Central memory CD8-positive, alpha-beta T cell (primary cell): ENCODE measurements at regions not wholly inside any gene's neighbourhood (a gene's known extent, or its start where the extent isn't known, plus 50 kb on each side); places are given as distances from the start of the nearest gene placed in this dataset.

Source experiments
- ATAC-seq: fragments of 150-1000 bp; cut with Tn5 transposase; replicated peaks from 2 replicates; pipeline ENCODE4 v1.10.0; 2022; ENCODE audit warnings: mild to moderate bottlenecking, moderate FRiP score, moderate number of reproducible peaks; ENCODE audit not compliant: poor library complexity, severe bottlenecking; ENCODE audit errors: extremely low read depth
- DNase-seq, 2 donors: peaks; one replicate each; pipeline ENCODE4 v3.0.0; 2021; ENCODE audit warnings: low spot score in 2 of 2
- H3K27ac Mint-ChIP-seq: one replicate; pipeline ENCODE4 v1.8.0; 2022; ENCODE audit warnings: low read depth, mild to moderate bottlenecking, moderate library complexity, mixed read lengths
- H3K27me3 Mint-ChIP-seq: one replicate; pipeline ENCODE4 v1.8.0; 2022; ENCODE audit warnings: mixed read lengths
- H3K36me3 Mint-ChIP-seq: one replicate; pipeline ENCODE4 v1.8.0; 2022; ENCODE audit warnings: mild to moderate bottlenecking, moderate library complexity, mixed read lengths; ENCODE audit not compliant: insufficient read depth
- H3K4me1 Mint-ChIP-seq: one replicate; pipeline ENCODE4 v1.8.0; 2022; ENCODE audit warnings: mixed read lengths
- H3K4me3 Mint-ChIP-seq: one replicate; pipeline ENCODE4 v1.8.0; 2022; ENCODE audit warnings: mild to moderate bottlenecking, moderate library complexity, mixed read lengths
- H3K9me3 Mint-ChIP-seq: one replicate; pipeline ENCODE4 v1.8.0; 2022; ENCODE audit warnings: mixed read lengths

DNA sequence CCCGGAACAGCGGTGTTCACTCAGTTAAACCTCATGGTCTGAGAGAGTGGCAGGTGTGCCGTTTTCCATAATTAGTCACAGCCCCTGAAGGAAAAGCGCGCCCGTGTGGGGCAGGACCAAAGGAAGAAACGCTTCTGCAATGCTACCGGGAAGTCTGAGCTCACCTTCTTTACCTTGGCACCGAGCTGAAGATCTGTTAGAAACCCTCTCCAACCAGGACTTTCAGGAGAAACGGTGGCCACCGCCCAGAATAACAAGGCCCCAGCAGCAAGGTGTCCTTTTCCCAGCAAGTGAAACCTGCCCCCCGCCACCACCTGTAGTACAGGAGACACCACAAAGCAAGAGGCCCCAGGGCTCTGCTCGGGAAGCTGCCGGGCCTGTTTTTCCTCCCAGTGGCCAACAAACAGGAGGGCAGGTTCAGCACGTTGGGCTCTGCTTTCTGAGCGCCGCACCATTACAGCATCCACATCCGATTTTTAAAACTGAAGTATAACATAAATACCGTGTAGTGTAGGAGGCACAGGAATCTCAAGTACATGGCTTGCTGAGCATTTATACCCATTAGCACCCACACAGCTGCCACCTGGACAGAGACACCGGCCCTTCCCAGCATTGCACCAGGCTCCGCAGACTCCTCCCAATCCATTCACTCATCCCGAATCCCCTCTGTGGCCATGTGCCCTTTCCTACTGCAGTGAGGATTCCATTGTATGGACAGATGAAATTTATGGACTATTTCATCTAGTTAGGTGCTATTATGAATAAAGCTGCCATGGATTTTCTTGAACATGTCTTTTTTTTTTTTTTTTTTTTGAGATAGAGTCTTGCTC lies 121.8 kb upstream of the RIOK3 start:
- Mint-ChIP-seq H3K36me3 (no peaks in the 10 kb centered on the region), H3K4me1 (no peaks in the 10 kb centered on the region)
- ATAC-seq = no peak

DNA sequence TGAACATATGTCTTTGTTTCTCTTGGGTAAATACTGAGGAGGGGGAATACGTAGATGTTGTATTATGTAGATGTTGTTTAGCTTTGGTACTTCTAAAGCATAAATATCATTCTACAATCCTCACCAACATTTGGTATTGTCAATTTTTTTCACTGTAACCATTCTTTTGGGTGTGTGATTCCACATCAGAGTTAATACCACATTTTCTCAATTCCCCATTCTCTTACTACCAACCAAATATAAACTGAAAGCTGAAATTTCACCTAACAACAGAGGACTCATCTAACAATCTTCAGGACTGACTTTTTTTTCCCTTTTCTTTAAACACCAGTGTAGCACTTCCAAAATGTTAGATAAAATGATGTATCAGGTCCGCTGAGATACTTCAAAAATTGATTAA lies 120.7 kb upstream of the RIOK3 start:
- Mint-ChIP-seq H3K27ac (no peak overlapping the region), H3K27me3 (no peaks in the 10 kb centered on the region), H3K4me1 (no peaks in the 10 kb centered on the region)

More for the DNA sequence above, 121.8 kb upstream of the RIOK3 start:
- Mint-ChIP-seq H3K27ac (no peak overlapping the region), H3K4me3 (no peak overlapping the region), H3K9me3 (peaks cover 4% of the 10 kb centered on the region), H3K27me3 (no peaks in the 10 kb centered on the region)
- DNase-seq = no peak

DNA sequence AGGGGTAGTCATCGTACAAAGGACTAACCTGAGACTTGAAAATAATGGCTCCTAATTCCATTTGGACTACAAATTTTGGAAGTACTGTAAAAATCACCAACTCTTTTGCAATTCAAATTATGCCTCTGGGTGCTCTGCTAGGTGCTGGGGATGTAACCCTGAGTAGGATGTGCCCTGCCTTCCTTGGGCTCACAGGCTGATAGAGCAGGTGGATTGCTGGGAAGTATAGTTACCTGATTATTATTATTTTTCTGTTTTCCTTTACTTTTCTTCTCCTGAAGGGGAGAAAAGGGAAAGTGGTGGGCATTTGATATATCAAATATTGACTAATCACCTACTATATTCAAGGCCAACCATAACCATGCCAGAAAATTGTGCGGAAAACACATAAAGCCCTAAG lies 119.3 kb upstream of the RIOK3 start:
- Mint-ChIP-seq H3K36me3 (no peaks in the 10 kb centered on the region), H3K27me3 (no peaks in the 10 kb centered on the region), H3K9me3 (peaks cover 4% of the 10 kb centered on the region), H3K27ac (no peak overlapping the region), H3K4me1 (no peaks in the 10 kb centered on the region), H3K4me3 (no peak overlapping the region)
- ATAC-seq = no peak
- no peak for DNase-seq

More for the DNA sequence above, 120.7 kb upstream of the RIOK3 start:
- no peak for ATAC-seq
- H3K4me3 Mint-ChIP-seq = no peak overlapping the region
- peaks cover 4% of the 10 kb centered on the region for H3K9me3 Mint-ChIP-seq
- DNase-seq = no peak
- H3K36me3 Mint-ChIP-seq = no peaks in the 10 kb centered on the region

DNA sequence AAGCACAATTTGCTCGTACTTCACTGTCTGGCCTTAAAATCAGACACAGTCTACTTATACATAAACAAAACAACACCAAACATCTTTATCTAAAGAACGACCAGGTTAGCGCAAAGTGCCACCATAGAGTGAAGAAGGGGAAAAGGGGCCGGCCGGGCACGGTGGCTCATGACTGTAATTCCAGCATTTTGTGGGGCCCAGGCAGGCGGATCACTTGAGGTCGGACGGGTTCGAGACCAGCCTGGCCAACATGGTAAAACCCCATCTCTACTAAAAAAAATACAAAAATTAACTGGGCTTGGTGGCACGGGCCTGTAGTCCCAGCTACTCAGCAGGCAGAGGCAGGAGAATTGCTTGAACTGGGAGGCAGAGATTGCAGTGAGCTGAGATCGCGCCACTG lies 118.5 kb upstream of the RIOK3 start:
- H3K36me3 Mint-ChIP-seq = no peaks in the 10 kb centered on the region
- no peak overlapping the region for H3K27ac Mint-ChIP-seq
- no peak overlapping the region for H3K4me3 Mint-ChIP-seq
- ATAC-seq (no peak), DNase-seq (no peak)
- H3K4me1 Mint-ChIP-seq = no peaks in the 10 kb centered on the region
- no peaks in the 10 kb centered on the region for H3K27me3 Mint-ChIP-seq
- H3K9me3 Mint-ChIP-seq = peaks cover 3% of the 10 kb centered on the region

GRCh38 chr18:23336101-23336500 lies 117.0 kb upstream of the RIOK3 start:
- Mint-ChIP-seq H3K36me3 (no peaks in the 10 kb centered on the region), H3K27me3 (no peaks in the 10 kb centered on the region), H3K27ac (no peak overlapping the region), H3K9me3 (no peaks in the 10 kb centered on the region), H3K4me1 (no peaks in the 10 kb centered on the region), H3K4me3 (no peak overlapping the region)
- ATAC-seq = no peak
- DNase-seq = no peak

- Mint-ChIP-seq H3K27ac (no peak overlapping the region), H3K36me3 (no peaks in the 10 kb centered on the region), H3K4me1 (no peaks in the 10 kb centered on the region), H3K9me3 (no peaks in the 10 kb centered on the region), H3K4me3 (no peak overlapping the region), H3K27me3 (no peaks in the 10 kb centered on the region)
- ATAC-seq (no peak), DNase-seq (no peak)
These were observed 115.3 kb upstream of the RIOK3 start for GRCh38 chr18:23337599-23338444.

DNA sequence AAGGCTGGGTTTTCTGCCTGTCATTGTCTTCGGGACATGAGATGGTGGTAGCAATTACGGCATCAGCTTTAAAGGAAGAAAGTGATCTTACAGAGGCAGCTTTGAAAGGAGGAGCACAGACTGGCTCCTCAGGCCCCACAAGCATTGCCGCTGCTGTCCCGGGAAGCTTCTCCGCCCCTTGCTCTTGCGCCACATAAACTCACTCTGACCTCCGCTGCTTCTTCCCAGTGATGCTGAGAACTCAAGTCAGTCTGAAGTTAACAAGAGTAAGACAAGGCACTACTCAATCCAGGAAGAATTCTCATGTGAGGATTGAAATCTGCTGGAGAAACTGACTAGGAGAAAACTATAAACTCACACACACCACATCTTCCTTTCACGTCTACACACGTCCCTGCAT lies 112.4 kb upstream of the RIOK3 start:
- no peak overlapping the region for H3K4me3 Mint-ChIP-seq
- H3K27me3 Mint-ChIP-seq = no peaks in the 10 kb centered on the region
- H3K9me3 Mint-ChIP-seq = no peaks in the 10 kb centered on the region
- ATAC-seq (no peak), DNase-seq (no peak)
- peaks cover 1% of the 10 kb centered on the region for H3K36me3 Mint-ChIP-seq
- no peaks in the 10 kb centered on the region for H3K4me1 Mint-ChIP-seq
- H3K27ac Mint-ChIP-seq = no peak overlapping the region

- Mint-ChIP-seq H3K4me3 (no peak overlapping the region), H3K27me3 (no peaks in the 10 kb centered on the region), H3K9me3 (no peaks in the 10 kb centered on the region), H3K27ac (no peak overlapping the region), H3K36me3 (peaks cover 1% of the 10 kb centered on the region), H3K4me1 (no peaks in the 10 kb centered on the region)
- ATAC-seq (no peak), DNase-seq (no peak)
These were observed 111.7 kb upstream of the RIOK3 start for GRCh38 chr18:23341383-23341782.

DNA sequence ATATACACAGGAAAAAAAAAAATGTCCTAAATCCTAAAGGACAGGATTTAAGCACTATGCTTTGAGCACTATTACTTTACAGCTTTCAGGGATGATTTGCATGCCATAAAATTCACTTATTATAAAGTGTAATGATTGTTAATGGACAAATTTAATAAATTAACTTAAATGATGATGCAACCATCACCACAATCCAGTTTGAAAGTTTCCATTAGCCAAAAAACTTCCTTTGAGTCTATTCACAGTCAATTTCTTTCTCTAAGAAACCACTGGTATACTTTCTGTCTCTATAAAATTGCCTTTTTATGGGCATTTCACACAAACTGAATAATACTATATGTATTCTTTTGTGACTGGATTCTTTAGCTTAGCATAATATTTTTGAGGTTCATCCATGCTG lies 111.1 kb upstream of the RIOK3 start:
- Mint-ChIP-seq H3K27ac (no peak overlapping the region), H3K27me3 (no peaks in the 10 kb centered on the region)

GRCh38 chr18:23342506-23342905 lies 110.6 kb upstream of the RIOK3 start:
- ATAC-seq (no peak), DNase-seq (no peak)
- Mint-ChIP-seq H3K4me3 (no peak overlapping the region), H3K27me3 (no peaks in the 10 kb centered on the region), H3K9me3 (no peaks in the 10 kb centered on the region), H3K4me1 (no peaks in the 10 kb centered on the region), H3K36me3 (peaks cover 1% of the 10 kb centered on the region), H3K27ac (no peak overlapping the region)

More for the DNA sequence above, 111.1 kb upstream of the RIOK3 start:
- no peak for ATAC-seq
- H3K4me1 Mint-ChIP-seq = no peaks in the 10 kb centered on the region
- no peaks in the 10 kb centered on the region for H3K9me3 Mint-ChIP-seq
- H3K36me3 Mint-ChIP-seq = peaks cover 1% of the 10 kb centered on the region
- DNase-seq = no peak
- no peak overlapping the region for H3K4me3 Mint-ChIP-seq

DNA sequence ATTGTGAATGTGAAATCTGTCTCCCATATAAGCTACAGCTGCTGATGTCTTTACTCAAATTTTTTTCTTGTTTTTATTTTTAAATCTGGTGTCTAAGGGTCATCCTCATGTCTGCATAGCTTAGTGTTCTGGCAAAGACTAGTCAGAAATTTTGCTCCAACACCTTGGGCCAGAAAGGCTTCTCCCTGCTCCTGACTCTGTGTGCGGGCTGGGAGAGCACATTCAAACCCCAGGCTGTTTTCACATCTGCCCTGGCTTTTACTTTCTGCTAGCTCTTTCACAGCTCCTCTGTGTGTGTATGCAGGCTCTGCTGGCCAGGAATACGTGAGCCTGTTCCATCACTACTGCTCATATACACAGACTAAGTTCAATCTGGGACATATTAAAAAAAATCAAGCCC lies 102.9 kb upstream of the RIOK3 start:
- peaks cover 2% of the 10 kb centered on the region for H3K36me3 Mint-ChIP-seq
- DNase-seq (no peak), ATAC-seq (no peak)
- no peak overlapping the region for H3K27ac Mint-ChIP-seq
- H3K9me3 Mint-ChIP-seq = no peaks in the 10 kb centered on the region
- no peaks in the 10 kb centered on the region for H3K4me1 Mint-ChIP-seq
- no peaks in the 10 kb centered on the region for H3K27me3 Mint-ChIP-seq
- no peak overlapping the region for H3K4me3 Mint-ChIP-seq

GRCh38 chr18:23351521-23351920 lies 101.6 kb upstream of the RIOK3 start:
- ATAC-seq (no peak), DNase-seq (no peak)
- no peaks in the 10 kb centered on the region for H3K4me1 Mint-ChIP-seq
- H3K27ac Mint-ChIP-seq = no peak overlapping the region
- no peak overlapping the region for H3K4me3 Mint-ChIP-seq
- H3K9me3 Mint-ChIP-seq = no peaks in the 10 kb centered on the region
- no peaks in the 10 kb centered on the region for H3K27me3 Mint-ChIP-seq
- H3K36me3 Mint-ChIP-seq = peaks cover 2% of the 10 kb centered on the region

GRCh38 chr18:23352042-23352441 lies 101.0 kb upstream of the RIOK3 start:
- DNase-seq = no peak
- H3K27ac Mint-ChIP-seq = no peak overlapping the region
- no peaks in the 10 kb centered on the region for H3K9me3 Mint-ChIP-seq
- H3K27me3 Mint-ChIP-seq = no peaks in the 10 kb centered on the region
- ATAC-seq = no peak
- H3K4me3 Mint-ChIP-seq = no peak overlapping the region
- no peaks in the 10 kb centered on the region for H3K4me1 Mint-ChIP-seq
- H3K36me3 Mint-ChIP-seq = peaks cover 2% of the 10 kb centered on the region
